Right renal pelvis (tissue), 4 donors: ENCODE measurements at regions not wholly inside any gene's neighbourhood (a gene's known extent, or its start where the extent isn't known, plus 50 kb on each side); places are given as distances from the start of the nearest gene placed in this dataset.
A peak's percentile ranks its signal among the peaks of the same experiment; 100 is the strongest.
"Not testable (repeated sequence)": the region's sequence is repeated elsewhere in the genome, so short reads cannot be mapped to it uniquely, and the experiment has no call there.

Source experiments
- DNase-seq, 4 donors: peaks; one replicate each; pipeline ENCODE4 v3.0.0-alpha.2; 2013; ENCODE audit warnings: low read depth in 4 of 4, low spot score in 3 of 4, missing footprints in 1 of 4

- no peak for DNase-seq
These were observed 126.9 kb upstream of the SLC7A14 start for GRCh38 chr3:170712798-170713197.

DNA sequence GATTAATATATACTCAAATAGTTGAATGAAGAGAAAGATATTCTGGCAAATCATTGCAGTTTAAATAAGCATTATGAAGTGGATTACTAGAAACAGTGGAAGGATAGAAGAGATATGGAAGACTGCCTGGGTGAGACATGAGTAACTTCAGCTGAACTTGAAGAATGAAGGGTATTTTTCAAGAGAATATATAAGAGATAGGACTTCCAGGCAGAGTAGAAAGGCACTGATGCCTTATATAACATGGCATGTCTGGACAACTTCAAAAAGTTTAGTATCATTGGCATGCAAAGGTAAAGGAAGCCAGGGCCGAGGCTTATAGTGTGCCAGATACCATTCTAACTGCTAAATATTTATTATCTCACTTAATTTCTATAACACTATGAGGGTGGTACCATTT lies 126.5 kb upstream of the SLC7A14 start:
- DNase-seq, result no peak

DNA sequence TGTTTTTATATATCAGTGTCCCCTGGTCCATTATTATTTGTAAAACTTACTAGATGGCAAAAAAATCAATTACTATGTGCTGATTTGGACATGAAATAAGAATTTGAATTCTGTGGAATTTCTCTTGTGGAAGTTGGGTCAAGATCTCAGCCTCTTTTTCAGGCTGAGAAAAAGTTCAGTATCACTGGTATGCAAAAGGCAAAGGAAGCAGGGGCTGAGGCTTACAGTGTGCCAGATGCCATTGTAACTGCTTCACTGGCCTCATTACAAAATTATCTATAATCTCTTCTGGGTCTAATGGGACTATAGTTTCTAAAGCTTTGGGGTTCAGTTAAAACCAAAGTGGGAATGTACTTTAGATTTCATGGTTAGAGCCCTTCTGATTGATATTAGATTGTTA lies 125.9 kb upstream of the SLC7A14 start:
- DNase-seq, result no peak

GRCh38 chr3:170709046-170709445 lies 123.2 kb upstream of the SLC7A14 start:
- no peak for DNase-seq

- DNase-seq, result no peak
These were observed 122.0 kb upstream of the SLC7A14 start for GRCh38 chr3:170707899-170708298.

DNA sequence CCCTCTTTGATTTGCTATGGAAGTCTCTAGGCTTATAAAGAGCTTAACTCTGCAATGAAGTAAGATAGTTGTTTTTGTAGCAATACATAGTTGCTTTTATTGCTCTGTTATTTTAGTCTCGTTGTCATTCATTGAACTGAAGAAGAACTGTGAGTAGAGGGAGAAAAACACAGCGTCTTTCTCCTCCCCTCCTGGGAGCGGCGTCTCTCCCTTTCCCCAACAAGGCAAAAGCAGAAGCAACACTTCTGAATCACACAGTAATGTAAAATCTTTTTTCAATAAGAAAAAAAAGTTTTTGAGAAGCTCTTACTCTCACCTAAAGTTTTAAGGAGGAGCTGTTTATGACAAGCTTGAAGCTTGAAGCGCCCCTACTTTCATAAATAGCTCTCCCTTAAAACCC lies 119.3 kb upstream of the SLC7A14 start:
- DNase-seq, result no peak

- DNase-seq, result no peak
These were observed 117.3 kb upstream of the SLC7A14 start for GRCh38 chr3:170703121-170703588.

- DNase-seq, result no peak
These were observed 116.1 kb upstream of the SLC7A14 start for GRCh38 chr3:170701696-170702678.

DNA sequence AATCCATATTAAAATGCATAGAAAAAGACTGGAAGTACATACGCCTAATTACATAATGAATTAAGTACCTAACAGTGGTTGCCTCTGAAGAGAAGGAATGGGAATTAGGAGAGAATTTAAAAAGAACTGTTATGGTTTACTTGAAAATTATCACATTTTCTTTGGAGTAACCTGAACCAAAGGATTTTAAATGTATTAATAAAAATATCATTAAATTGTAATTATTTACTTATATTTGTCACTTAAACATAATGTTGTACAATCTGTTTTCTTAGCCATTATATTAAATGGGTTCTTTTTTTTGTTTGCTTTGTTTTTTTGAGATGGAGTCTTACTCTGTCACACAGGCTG lies 114.2 kb upstream of the SLC7A14 start:
- DNase-seq, result no peak

DNA sequence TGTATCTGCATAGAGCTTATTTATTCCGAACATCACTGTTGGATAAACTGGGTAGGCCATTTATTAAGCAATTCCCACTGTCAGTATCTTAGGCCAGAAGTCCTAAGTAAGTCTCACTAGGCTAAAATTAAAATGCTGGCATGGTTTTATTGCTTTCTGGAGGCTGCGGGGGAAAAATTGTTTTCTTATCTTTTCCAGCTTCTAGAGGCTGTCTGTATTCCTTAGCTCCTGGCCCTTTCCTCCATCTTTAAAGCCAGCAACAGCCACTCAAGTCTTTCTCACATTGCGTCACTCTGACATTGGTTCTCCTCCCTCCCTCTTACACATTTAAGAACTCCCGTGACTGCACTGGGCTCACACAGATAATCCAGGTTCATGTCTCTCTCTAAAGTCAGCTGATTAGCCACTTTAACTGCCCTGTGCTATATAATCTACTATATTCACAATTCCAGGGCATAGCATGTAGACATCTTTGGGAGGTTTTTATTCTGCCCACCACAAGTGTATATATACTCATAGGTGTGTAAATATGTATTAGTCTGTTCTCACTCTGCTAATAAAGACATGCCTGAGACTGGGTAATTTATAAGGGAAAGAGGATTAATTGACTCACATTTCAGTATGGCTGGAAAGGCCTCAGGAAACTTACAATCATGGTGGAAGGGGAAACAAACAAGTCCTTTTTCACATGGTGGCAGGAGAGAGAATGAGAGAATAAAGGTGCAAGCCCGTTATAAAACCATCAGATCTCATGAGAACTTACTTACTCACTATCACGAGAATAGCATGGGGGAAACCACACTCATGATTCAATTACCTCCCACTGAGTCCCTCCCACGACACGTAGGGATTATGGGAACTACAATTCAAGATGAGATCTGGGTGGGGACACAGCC lies 113.5 kb upstream of the SLC7A14 start:
- DNase-seq, result no peak

DNA sequence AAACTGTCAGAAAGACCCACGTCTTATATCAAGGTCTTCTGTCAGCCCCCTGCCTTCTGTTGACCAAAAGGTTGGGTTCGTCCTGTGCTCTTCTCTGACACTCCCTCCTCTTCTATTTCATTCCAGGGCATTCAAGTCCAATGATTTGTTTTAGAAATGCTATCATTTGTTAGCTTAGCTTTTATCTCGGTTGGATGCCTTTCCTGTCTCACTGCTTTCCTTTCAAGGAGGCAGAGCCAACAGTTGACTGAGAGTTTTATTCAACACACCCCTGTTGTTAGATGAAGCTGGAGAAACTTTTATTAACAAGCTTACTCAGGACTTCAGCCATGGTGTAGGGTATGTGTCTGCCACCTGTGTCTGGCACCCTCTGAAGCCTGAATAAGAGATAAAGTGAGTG lies 112.0 kb upstream of the SLC7A14 start:
- no peak for DNase-seq

DNA sequence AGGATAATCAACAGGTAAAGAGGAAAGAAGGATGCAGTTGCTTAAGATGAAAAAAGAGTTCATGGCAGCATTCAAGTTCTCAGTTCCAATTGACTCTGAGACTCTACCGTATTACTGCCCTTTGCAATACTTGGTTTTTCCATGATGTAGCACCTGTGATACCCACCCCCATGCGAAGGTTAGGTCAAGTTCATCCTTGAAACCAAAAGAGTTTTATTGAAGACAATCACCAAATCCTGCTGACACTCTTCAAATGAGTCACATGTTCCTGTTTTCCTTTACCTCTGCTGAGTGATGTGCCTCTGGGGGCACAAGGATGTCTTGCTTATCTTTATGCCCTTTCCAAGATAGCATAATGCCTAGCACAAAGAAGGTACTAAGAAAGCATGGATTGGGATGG lies 111.3 kb upstream of the SLC7A14 start:
- DNase-seq, result no peak

- no peak for DNase-seq
These were observed 109.7 kb upstream of the SLC7A14 start for GRCh38 chr3:170695486-170696064.

DNA sequence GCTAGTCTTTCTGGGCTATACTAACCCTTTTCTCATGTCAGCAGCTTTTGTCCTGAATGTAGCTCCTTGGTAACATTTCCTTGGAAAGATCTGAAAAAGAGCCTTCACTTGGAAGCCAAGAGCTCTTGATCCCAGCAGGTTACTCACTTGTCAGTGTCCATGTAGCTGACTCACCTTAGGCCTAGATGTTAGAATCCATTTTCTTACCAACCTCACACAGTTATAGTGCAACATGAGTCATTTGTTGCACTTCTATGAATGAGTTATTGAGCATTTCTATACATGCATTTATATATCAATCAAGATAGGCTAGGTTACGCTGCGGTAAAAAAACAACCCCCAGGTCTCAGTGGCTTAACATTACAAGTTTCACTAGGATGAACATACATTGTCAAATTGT lies 106.8 kb upstream of the SLC7A14 start:
- DNase-seq, result no peak

GRCh38 chr3:170690661-170690981 lies 104.7 kb upstream of the SLC7A14 start:
- no peak for DNase-seq

GRCh38 chr3:170689893-170690660 lies 104.2 kb upstream of the SLC7A14 start:
- DNase-seq, result peak in 3 of 4 donors; percentile 12 to 31 (median 20)

- no peak for DNase-seq
These were observed 103.5 kb upstream of the SLC7A14 start for GRCh38 chr3:170689296-170689829.

DNA sequence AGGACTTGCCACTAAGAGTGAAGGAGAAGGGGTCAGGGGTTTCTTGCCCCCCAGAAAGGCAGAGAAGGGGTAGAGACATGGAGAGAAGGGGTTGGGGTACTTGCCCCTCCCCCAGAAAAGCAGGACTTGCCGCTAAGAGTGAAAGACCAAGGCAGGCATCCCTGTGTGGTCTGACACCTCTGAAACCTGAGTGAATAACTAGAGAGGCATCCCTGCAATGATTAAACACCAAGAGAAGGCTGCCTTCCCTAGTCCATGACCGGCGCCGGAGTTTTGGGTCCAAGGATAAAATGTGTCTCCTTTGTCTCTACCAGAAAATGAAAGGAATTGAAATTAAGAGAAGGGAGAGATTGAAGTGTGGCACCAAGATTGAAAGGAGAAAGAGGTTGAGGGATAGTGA lies 102.3 kb upstream of the SLC7A14 start:
- DNase-seq, result not testable (repeated sequence)

DNA sequence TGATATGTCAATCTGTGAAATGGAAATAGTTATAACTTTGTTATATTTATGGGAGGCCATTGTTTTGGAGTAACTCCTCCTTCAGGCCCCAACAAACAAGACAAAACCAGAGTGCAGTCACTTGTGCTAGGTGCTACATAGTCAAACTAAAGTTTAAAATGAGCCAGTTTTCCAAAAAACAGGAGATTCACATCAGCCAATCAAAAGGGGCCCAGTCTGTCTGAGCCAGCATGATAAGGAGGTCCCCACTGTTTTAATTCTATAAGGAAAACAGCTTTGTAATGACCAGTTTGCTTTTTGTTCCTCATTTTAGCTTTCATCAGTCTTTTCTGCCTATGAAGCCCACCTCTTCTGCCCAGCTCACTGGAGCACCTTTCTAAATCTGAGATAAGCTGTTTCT lies 94.7 kb upstream of the SLC7A14 start:
- no peak for DNase-seq

DNA sequence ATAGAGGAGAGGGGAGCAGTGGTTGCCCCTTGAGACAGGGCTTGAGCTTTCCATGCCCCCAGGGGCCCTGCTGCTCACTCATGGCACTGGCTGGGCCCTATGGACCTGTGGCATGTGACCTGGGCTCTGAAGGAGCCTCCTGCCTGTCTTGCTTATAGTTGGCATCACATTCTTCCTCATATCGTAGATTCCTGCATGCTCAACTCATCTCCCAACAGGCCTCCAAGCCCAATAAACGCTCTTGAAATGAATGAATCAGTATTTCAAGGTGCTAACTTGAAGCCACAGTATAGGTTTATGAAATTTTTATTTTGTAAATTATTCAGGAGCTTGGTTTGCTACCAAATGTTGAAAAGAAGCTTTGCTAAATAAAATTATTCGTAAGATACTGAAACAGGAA lies 93.3 kb upstream of the SLC7A14 start:
- no peak for DNase-seq
